Vagina (tissue), 2 donors: ENCODE measurements at regions not wholly inside any gene's neighbourhood (a gene's known extent, or its start where the extent isn't known, plus 50 kb on each side); places are given as distances from the start of the nearest gene placed in this dataset.
"Not testable (repeated sequence)": the region's sequence is repeated elsewhere in the genome, so short reads cannot be mapped to it uniquely, and the experiment has no call there.

Experiments used
- CTCF ChIP-seq, 3 experiments: fragments of 450-650 bp in 2 of 3; fragments of 200-600 bp in 1 of 3; sonication (generic) in 1 of 3; IDR thresholded peaks; one replicate each; pipeline ENCODE4 v1.5.1; 2017 to 2019; ENCODE audit warnings: antibody characterized with exemption in 3 of 3, mild to moderate bottlenecking in 2 of 3, moderate library complexity in 2 of 3
- POLR2A ChIP-seq, 2 donors: fragments of 450-650 bp; IDR thresholded peaks; one replicate each; pipeline ENCODE4 v1.6.1; 2017; ENCODE audit warnings: antibody characterized with exemption in 2 of 2, mild to moderate bottlenecking in 2 of 2, moderate library complexity in 2 of 2

GRCh38 chr12:9428856-9429255 is 178.9 kb downstream of the KLRB1 start:
- TF ChIP-seq CTCF, POLR2A (IDR thresholded peaks at IDR 0.05): not testable (repeated sequence)
